Central memory CD8-positive, alpha-beta T cell (primary cell): ENCODE measurements at regions not wholly inside any gene's neighbourhood (a gene's known extent, or its start where the extent isn't known, plus 50 kb on each side); places are given as distances from the start of the nearest gene placed in this dataset.

Experiments
- ATAC-seq: fragments of 150-1000 bp; cut with Tn5 transposase; replicated peaks from 2 replicates; pipeline ENCODE4 v1.10.0; 2022; ENCODE audit warnings: mild to moderate bottlenecking, moderate FRiP score, moderate number of reproducible peaks; ENCODE audit not compliant: poor library complexity, severe bottlenecking; ENCODE audit errors: extremely low read depth
- DNase-seq, 2 donors: peaks; one replicate each; pipeline ENCODE4 v3.0.0; 2021; ENCODE audit warnings: low spot score in 2 of 2
- H3K27ac Mint-ChIP-seq: one replicate; pipeline ENCODE4 v1.8.0; 2022; ENCODE audit warnings: low read depth, mild to moderate bottlenecking, moderate library complexity, mixed read lengths
- H3K27me3 Mint-ChIP-seq: one replicate; pipeline ENCODE4 v1.8.0; 2022; ENCODE audit warnings: mixed read lengths
- H3K36me3 Mint-ChIP-seq: one replicate; pipeline ENCODE4 v1.8.0; 2022; ENCODE audit warnings: mild to moderate bottlenecking, moderate library complexity, mixed read lengths; ENCODE audit not compliant: insufficient read depth
- H3K4me1 Mint-ChIP-seq: one replicate; pipeline ENCODE4 v1.8.0; 2022; ENCODE audit warnings: mixed read lengths
- H3K4me3 Mint-ChIP-seq: one replicate; pipeline ENCODE4 v1.8.0; 2022; ENCODE audit warnings: mild to moderate bottlenecking, moderate library complexity, mixed read lengths
- H3K9me3 Mint-ChIP-seq: one replicate; pipeline ENCODE4 v1.8.0; 2022; ENCODE audit warnings: mixed read lengths

DNA sequence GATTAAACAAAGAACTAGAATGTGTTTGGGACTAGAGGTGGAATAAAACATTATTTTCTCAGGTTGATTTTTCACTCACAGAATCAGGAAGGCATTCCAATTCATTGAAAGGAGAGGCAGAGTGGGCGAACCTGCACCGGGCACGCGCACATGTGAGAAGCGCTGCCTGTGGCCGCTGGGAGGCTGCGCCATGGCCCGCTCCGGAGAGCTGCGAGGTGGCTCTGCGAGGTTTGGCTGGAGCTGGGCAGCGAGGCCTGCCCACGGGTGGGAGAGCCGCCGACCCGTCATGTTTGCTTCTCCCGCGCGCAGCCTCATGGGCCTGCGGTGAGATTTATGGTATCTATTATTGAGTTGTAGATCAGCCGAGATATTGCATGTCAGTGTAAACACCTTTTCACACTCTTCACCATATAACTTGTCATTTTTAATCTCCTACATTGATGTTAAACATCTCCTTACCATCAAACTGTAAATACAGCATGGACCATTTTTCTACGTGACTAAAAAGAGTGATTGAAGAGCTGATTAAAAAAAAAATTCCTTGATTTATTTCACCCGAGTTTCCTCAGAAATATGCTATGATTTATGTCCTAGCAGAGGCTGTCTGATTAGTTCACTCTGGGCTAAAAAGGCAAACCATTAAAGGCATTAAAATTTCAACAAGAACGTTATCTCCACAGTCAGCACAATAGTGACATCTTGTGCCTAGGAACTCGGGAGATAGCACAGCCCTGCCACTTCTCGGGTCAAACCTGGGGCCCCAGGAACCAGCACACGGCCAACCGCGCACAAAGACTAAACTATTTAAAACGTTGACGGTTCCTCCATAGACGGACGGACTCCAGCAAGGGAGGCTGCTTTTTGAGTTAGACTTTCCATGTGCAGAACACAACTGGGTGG is 96.6 kb upstream of the RNF32 start:
- no peak overlapping the region for H3K27ac Mint-ChIP-seq
- H3K27me3 Mint-ChIP-seq: peaks cover 28% of the 10 kb centered on the region
- ATAC-seq (no peak), DNase-seq (no peak)
- H3K9me3 Mint-ChIP-seq: peaks cover 6% of the 10 kb centered on the region
- H3K4me1 Mint-ChIP-seq: no peaks in the 10 kb centered on the region
- no peak overlapping the region for H3K4me3 Mint-ChIP-seq
- H3K36me3 Mint-ChIP-seq: peaks cover 2% of the 10 kb centered on the region

DNA sequence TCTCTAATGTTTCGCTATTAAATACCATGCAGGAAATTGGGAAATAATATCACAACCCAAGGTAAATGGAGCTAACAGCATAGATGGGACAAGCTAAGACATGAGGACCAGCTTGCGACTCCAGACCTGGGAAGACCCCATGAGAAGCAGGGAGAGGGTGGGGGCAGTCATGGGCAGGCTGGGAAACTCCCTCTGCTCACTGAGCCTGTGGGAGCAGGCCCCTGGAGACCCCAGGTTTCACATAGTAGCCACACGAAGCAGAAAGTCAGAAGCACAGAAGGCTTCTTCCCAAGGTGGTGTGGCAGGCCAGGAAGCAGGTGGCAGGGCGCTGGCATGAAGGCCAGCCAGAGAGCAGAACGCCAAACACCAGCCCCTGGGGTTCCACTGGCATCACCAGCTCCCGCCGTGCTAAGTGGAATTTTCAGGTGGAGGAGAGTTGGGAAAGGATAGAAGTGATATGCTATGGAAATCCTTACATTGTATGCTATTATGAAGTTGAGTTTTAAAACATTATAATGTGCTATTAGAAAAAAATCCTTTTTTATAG is 99.9 kb upstream of the RNF32 start:
- ATAC-seq (no peak), DNase-seq (no peak)
- peaks cover 33% of the 10 kb centered on the region for H3K27me3 Mint-ChIP-seq
- no peak overlapping the region for H3K27ac Mint-ChIP-seq
- no peaks in the 10 kb centered on the region for H3K4me1 Mint-ChIP-seq
- H3K9me3 Mint-ChIP-seq: no peaks in the 10 kb centered on the region
- peaks cover 2% of the 10 kb centered on the region for H3K36me3 Mint-ChIP-seq
- H3K4me3 Mint-ChIP-seq: no peak overlapping the region

DNA sequence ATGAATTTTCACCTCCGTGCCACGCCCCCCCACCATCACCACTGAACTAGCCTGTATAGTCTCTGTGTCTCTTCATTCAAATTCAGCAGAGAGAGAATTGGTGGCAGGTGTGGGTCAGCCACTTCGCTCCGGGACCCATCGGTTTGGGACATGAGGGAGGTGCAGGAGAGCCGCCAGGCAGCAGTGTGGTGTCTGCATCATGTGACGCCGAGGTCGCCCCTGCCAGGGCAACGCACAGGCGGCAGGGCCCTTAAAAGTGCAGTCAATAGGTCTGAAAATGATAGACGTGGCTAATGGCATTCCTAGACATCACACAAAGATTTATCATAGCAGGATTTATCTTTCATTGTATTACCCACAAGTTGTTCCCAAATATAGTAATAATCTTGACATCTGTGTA is 100.6 kb upstream of the RNF32 start:
- no peaks in the 10 kb centered on the region for H3K9me3 Mint-ChIP-seq
- H3K36me3 Mint-ChIP-seq: peaks cover 2% of the 10 kb centered on the region
- H3K4me3 Mint-ChIP-seq: no peak overlapping the region
- peaks cover 39% of the 10 kb centered on the region for H3K27me3 Mint-ChIP-seq
- H3K27ac Mint-ChIP-seq: no peak overlapping the region
- ATAC-seq (no peak), DNase-seq (no peak)
- no peaks in the 10 kb centered on the region for H3K4me1 Mint-ChIP-seq

DNA sequence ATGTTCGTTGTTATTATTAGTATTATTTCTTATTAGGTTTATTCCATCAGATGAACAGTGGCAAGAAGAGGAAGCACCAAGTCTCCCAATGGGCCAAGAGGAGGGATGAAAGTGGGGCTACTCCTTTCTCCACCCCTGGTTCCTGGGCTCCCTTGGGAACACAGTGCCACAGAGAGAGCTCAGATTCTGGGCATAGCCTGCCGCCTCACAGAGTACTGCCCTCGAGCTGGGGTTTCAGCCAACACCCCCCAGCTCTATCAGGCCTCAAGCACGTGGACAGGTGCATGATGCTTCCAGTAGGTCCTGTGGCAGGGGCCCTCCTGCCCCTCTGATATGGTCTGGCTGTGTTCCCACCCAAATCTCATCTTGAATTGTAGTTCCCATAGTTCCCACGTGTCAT is 103.6 kb upstream of the RNF32 start:
- Mint-ChIP-seq H3K36me3 (peaks cover 1% of the 10 kb centered on the region), H3K4me1 (no peaks in the 10 kb centered on the region), H3K27ac (no peak overlapping the region), H3K27me3 (peaks cover 59% of the 10 kb centered on the region), H3K4me3 (no peak overlapping the region), H3K9me3 (no peaks in the 10 kb centered on the region)
- no peak for ATAC-seq
- no peak for DNase-seq

DNA sequence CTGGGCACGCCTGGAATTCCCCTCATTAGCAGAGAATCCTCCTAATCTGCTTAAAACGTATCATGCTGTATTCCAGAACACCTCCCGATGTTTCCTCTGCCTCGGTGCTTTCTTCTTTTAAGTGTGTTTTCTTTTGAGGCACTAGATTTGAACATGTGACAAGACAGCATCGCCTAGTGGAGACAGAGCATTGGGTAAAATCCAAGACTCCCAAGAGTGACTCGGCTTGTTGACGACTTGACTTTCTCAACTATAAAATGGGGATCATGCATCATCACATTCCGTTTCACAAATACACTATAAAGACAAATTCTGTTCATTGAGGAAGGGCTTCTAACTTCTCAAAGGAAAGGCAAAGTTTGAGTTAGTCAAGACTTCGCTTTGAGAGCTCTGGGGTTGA is 105.6 kb upstream of the RNF32 start:
- no peak for DNase-seq
- H3K27me3 Mint-ChIP-seq: peaks cover 47% of the 10 kb centered on the region
- no peaks in the 10 kb centered on the region for H3K4me1 Mint-ChIP-seq
- ATAC-seq: no peak
- H3K4me3 Mint-ChIP-seq: no peak overlapping the region
- no peaks in the 10 kb centered on the region for H3K9me3 Mint-ChIP-seq
- no peak overlapping the region for H3K27ac Mint-ChIP-seq
- H3K36me3 Mint-ChIP-seq: no peaks in the 10 kb centered on the region

DNA sequence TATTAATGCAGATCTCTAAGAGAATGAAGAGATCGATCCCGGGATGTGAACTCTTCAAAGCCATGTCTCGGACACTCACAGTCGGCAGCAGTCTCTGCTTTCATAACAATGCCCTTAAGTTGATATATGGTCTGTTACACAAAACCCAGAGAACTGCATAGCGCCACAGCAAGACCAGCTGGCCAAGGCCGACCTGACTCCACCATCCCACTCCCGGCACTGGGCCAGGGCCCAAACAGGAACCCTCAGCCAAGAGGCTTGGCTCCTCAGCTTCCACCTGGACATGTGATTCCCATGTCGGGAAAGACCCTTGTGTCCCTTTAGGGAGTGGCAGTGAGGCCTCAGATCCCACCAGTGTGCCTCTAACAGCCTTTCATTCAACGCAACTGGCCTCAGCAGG is 106.6 kb upstream of the RNF32 start:
- Mint-ChIP-seq H3K27me3 (peaks cover 39% of the 10 kb centered on the region), H3K4me1 (no peaks in the 10 kb centered on the region), H3K36me3 (no peaks in the 10 kb centered on the region), H3K27ac (no peak overlapping the region), H3K4me3 (no peak overlapping the region), H3K9me3 (no peaks in the 10 kb centered on the region)
- DNase-seq (no peak), ATAC-seq (no peak)

DNA sequence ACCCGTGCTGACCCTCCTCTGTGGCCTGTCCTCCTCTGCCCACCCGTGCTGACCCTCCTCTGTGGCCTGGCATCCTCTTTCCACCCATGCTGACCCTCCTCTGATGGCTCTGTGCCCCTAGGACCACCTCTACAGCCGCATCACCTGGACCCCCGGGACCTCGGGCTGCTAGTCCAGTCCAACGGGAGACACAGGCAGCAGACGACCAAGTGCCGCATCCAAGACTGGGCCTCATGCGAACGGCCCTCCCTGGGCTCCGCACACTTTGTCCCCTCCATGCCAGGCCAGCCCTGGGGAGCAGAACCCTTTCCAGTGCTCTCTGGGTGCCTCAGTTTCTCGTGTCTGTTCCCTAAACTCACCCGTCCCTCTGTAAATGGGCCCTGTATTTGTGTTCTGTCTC is 107.2 kb upstream of the RNF32 start:
- Mint-ChIP-seq H3K9me3 (no peaks in the 10 kb centered on the region), H3K4me1 (no peaks in the 10 kb centered on the region), H3K4me3 (no peak overlapping the region), H3K27ac (no peak overlapping the region), H3K36me3 (no peaks in the 10 kb centered on the region), H3K27me3 (peaks cover 36% of the 10 kb centered on the region)
- no peak for ATAC-seq
- no peak for DNase-seq

DNA sequence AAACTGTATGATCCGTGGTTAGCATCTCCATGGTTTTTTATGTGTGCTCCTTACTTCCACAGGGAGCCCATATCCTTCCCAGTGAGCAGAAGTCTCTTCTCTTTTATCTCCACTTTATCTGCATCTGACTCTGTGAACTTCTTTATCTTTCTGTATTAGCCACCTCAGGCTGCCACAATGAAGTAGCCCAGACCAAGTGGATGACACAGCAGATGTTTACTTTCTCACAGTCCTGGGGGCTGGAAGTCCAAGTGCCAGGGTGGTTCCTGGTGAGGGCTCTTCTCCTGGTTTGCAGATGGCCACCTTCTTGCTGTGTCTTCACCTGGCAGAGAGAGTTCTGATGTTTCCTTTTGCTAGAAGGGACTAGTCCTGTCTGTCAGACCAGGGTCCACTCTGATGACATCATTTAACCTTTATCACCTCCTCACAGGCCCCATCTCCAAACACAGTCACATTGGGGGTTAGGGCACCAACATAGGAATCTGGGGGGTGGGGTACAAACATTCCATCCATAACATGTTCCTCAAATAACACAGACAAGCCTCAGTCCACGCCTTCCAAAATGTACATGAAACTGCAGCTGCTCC is 108.5 kb upstream of the RNF32 start:
- H3K4me3 Mint-ChIP-seq: no peak overlapping the region
- peaks cover 29% of the 10 kb centered on the region for H3K27me3 Mint-ChIP-seq
- no peaks in the 10 kb centered on the region for H3K4me1 Mint-ChIP-seq
- DNase-seq (no peak), ATAC-seq (no peak)
- H3K36me3 Mint-ChIP-seq: no peaks in the 10 kb centered on the region
- H3K9me3 Mint-ChIP-seq: no peaks in the 10 kb centered on the region
- no peak overlapping the region for H3K27ac Mint-ChIP-seq

DNA sequence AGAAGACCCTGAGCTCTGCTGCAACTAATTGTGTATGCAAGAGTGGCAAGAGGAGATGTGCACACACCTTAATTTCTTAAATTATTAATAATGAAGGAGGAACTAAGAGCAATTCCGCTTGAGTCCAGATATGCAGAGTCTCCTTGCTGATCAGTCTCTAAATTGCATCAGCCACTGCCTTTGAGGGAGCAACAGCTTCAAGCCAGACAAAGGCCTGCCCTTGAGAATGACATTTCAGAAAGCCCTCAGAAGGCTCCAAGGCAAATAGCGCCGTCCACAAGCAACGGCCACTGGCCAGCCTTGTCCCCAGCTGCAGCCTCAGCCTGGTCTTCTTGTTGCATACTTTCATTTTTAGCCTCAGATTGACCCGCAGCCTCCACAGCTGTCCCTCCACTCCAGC is 110.6 kb upstream of the RNF32 start:
- Mint-ChIP-seq H3K4me1 (no peaks in the 10 kb centered on the region), H3K36me3 (no peaks in the 10 kb centered on the region), H3K27me3 (peaks cover 31% of the 10 kb centered on the region), H3K4me3 (no peak overlapping the region), H3K9me3 (no peaks in the 10 kb centered on the region), H3K27ac (no peak overlapping the region)
- DNase-seq (no peak), ATAC-seq (no peak)

DNA sequence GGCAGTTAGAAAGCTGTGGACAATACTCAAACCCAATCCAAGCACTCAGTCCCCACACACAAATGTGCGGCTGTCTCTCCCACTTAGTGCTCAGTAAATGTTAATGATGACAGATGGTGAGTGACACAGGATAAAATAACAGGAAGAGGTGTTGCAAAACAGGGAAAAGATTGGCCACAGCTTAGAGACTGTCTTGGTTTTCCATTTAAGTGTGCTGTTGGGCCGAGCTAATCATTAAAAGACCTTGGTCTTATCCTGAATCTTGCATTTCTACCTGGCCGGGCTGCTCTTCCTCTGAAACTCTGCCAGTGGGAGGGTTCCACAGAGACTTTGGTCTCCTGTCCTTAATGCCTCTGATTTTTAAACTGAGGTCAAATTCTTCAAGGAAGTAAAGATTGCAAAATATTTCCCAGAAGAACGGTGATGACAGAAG is 113.1 kb upstream of the RNF32 start:
- Mint-ChIP-seq H3K4me3 (no peak overlapping the region), H3K4me1 (no peaks in the 10 kb centered on the region)
- no peak for ATAC-seq

DNA sequence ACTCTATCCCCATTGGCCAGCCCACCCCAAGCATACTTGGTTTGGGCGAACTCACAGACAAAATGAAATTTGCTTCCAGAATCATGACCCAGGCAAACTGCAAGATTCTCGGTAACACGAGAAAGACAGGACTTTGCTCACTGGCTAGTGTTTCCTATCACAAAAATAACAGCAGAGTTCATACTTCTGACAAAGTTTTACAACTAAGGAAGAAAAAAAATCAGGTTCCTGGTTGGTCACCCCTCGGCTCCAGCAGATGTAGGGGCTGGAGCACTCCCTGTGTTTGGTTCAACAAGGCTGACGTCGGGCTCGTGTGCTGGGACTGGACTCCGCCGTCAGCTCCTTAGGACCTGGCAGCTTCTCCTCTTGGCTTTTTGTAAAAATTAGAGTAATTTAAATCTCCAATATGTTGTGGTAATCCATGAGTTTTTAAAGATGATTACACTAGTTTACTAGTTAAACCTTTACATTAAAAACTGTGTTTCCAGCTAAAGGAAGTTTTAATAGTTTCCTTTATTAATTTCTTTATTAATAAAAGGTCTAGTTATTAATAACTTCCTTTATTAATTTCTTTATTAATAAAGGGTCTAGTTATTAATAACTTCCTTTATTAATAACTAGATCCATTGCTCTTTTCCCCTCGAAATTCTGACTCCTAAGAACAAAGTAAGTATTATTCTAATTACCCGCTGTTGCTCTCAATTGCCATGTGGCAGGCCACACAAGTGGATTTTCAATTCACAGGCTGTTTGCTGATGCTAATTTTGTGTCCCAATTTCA is 115.6 kb upstream of the RNF32 start:
- H3K4me1 Mint-ChIP-seq: no peaks in the 10 kb centered on the region
- no peaks in the 10 kb centered on the region for H3K36me3 Mint-ChIP-seq
- no peak for ATAC-seq
- no peaks in the 10 kb centered on the region for H3K9me3 Mint-ChIP-seq
- peaks cover 12% of the 10 kb centered on the region for H3K27me3 Mint-ChIP-seq
- no peak overlapping the region for H3K27ac Mint-ChIP-seq
- no peak for DNase-seq
- no peak overlapping the region for H3K4me3 Mint-ChIP-seq

More for the DNA sequence above, 113.1 kb upstream of the RNF32 start:
- no peak for DNase-seq
- Mint-ChIP-seq H3K27ac (no peak overlapping the region), H3K27me3 (peaks cover 12% of the 10 kb centered on the region), H3K9me3 (no peaks in the 10 kb centered on the region), H3K36me3 (no peaks in the 10 kb centered on the region)

DNA sequence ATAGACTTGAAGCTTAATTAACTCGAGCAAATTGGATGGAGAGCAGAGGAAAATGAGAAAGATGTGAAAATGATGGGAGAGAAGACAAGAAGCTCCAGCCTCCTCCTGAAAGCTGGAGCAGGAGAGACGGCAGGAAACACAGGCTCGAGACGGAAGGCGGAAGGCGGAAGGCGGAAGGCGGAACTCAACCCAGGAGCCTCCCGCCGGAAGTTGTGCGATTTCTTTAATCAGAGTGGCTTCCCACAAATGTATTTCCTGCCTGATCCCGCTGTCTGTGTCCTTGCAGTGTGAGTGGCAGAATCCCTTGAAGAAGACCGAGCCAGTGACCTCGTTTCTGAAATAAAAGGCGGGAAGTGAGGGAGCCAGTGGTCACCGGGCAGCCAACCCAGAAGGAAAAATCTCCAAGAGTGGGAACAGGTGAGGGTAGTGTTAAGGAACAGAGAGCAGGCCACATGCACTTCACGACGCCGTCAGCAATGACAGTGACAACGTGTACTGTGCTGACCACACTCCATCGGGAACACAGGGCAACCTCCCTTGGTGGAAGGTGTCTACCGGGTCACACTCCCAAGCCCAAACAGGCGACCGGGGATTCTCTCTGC is 117.0 kb upstream of the RNF32 start:
- Mint-ChIP-seq H3K4me3 (no peak overlapping the region), H3K9me3 (no peaks in the 10 kb centered on the region), H3K27me3 (peaks cover 21% of the 10 kb centered on the region), H3K36me3 (no peaks in the 10 kb centered on the region), H3K4me1 (no peaks in the 10 kb centered on the region), H3K27ac (no peak overlapping the region)
- no peak for DNase-seq
- no peak for ATAC-seq
